ENCODE measurements at regions not wholly inside any gene's neighbourhood (a gene's known extent, or its start where the extent isn't known, plus 50 kb on each side); places are given as distances from the start of the nearest gene placed in this dataset.

GRCh38 chr13:94896719-94897317 lies 184.5 kb upstream of the SOX21 start:
- Histone ChIP-seq H4K20me1 (replicated peaks; ENCODE audit: insufficient read depth) (no peaks in the 10 kb centered on the region; the same call in 1 of the 2 replicates), H2AFZ (no peak overlapping the region), H3K9me2 (ENCODE audit: insufficient read depth) (no peaks in the 10 kb centered on the region), H3F3A (replicated peaks; ENCODE audit: low read depth) (no peaks in the 10 kb centered on the region), H3K4me1 (ENCODE audit: insufficient read depth) (no peaks in the 10 kb centered on the region), H3K79me2 (replicated peaks; ENCODE audit: insufficient read depth) (no peaks in the 10 kb centered on the region), H3K4me2 (no peak overlapping the region), H3K36me3 (ENCODE audit: insufficient read depth) (no peaks in the 10 kb centered on the region), H3K4me3 (no peak overlapping the region), H3K27me3 (ENCODE audit: insufficient read depth) (no peaks in the 10 kb centered on the region), H3K27ac (ENCODE audit: low read depth) (no peak overlapping the region)
- no peak overlapping the region for H3K4me3 Mint-ChIP-seq
- no peak overlapping the region for H3K27ac Mint-ChIP-seq
- DNase-seq (ENCODE audit: low spot score): no peak
- H3K4me1 Mint-ChIP-seq: peaks cover 4% of the 10 kb centered on the region; the same call in 2 of the 3 replicates
- H3K36me3 Mint-ChIP-seq (ENCODE audit: low read depth): no peaks in the 10 kb centered on the region
- H3K9me3 Mint-ChIP-seq: no peaks in the 10 kb centered on the region
- TF ChIP-seq ZNF114 (CRISPR knock-in tag; IDR thresholded peaks at IDR 0.05) (no peak), POLR2AphosphoS5 (IDR thresholded peaks at IDR 0.05; ENCODE audit: low read depth) (no peak)
- ATAC-seq: no peak
- no peaks in the 10 kb centered on the region for H3K27me3 Mint-ChIP-seq (ENCODE audit: insufficient read depth, low read depth, poor library complexity)

- H3K9me3 Mint-ChIP-seq: no peaks in the 10 kb centered on the region
- Histone ChIP-seq H3K4me2 (no peak overlapping the region), H2AFZ (no peak overlapping the region), H3K4me1 (ENCODE audit: insufficient read depth) (no peaks in the 10 kb centered on the region), H3F3A (replicated peaks; ENCODE audit: low read depth) (no peaks in the 10 kb centered on the region), H3K27me3 (ENCODE audit: insufficient read depth) (no peaks in the 10 kb centered on the region), H3K36me3 (ENCODE audit: insufficient read depth) (no peaks in the 10 kb centered on the region), H3K4me3 (no peak overlapping the region), H3K79me2 (replicated peaks; ENCODE audit: insufficient read depth) (no peaks in the 10 kb centered on the region), H3K27ac (ENCODE audit: low read depth) (no peak overlapping the region), H4K20me1 (replicated peaks; ENCODE audit: insufficient read depth) (no peaks in the 10 kb centered on the region; the same call in 1 of the 2 replicates), H3K9me2 (ENCODE audit: insufficient read depth) (no peaks in the 10 kb centered on the region)
- no peaks in the 10 kb centered on the region for H3K27me3 Mint-ChIP-seq (ENCODE audit: insufficient read depth, low read depth, poor library complexity)
- no peak for ATAC-seq
- no peak for TF ChIP-seq ETS1 (IDR thresholded peaks at IDR 0.05)
- no peak for TF ChIP-seq REST (IDR thresholded peaks at IDR 0.05; ENCODE audit: unreplicated experiment)
- no peak for TF ChIP-seq JUNB (IDR thresholded peaks at IDR 0.05; ENCODE audit: unreplicated experiment)
- no peak for TF ChIP-seq STAT1 (IDR thresholded peaks at IDR 0.05; ENCODE audit: unreplicated experiment)
- no peak for TF ChIP-seq EZH2 (IDR thresholded peaks at IDR 0.05; ENCODE audit: low read depth, unreplicated experiment)
- TF ChIP-seq EZH2phosphoT487 (IDR thresholded peaks at IDR 0.05; ENCODE audit: unreplicated experiment): no peak
- TF ChIP-seq ZNF331 (CRISPR knock-in tag; IDR thresholded peaks at IDR 0.05; ENCODE audit: low read depth): no peak
- no peak for TF ChIP-seq NANOG (IDR thresholded peaks at IDR 0.05; ENCODE audit: borderline replicate concordance)
- no peak overlapping the region for H3K4me3 Mint-ChIP-seq
- no peaks in the 10 kb centered on the region for H3K36me3 Mint-ChIP-seq (ENCODE audit: low read depth)
- no peak overlapping the region for H3K27ac Mint-ChIP-seq
- DNase-seq (ENCODE audit: low spot score): no peak
- peaks cover 4% of the 10 kb centered on the region; the same call in 2 of the 3 replicates for H3K4me1 Mint-ChIP-seq
These were observed 183.9 kb upstream of the SOX21 start for GRCh38 chr13:94896238-94896637.
